ENCODE measurements at regions not wholly inside any gene's neighbourhood (a gene's known extent, or its start where the extent isn't known, plus 50 kb on each side); places are given as distances from the start of the nearest gene placed in this dataset.

- Mint-ChIP-seq H3K9me3 (ENCODE audit: insufficient read depth) (no peaks in the 10 kb centered on the region), H3K4me3 (no peak overlapping the region), H3K27me3 (no peaks in the 10 kb centered on the region), H3K4me1 (peaks cover 2% of the 10 kb centered on the region), H3K27ac (no peak overlapping the region)
- DNase-seq (no peak), ATAC-seq (ENCODE audit: low read depth) (no peak)
- Histone ChIP-seq H4K20me1 (ENCODE audit: control insufficient read depth, insufficient read depth, low read length, poor library complexity, severe bottlenecking) (no peaks in the 10 kb centered on the region), H3K27ac (ENCODE audit: low read length in 2 of 2) (no peak overlapping the region), H3K36me3 (replicated peaks in 1 of 2; ENCODE audit: control extremely low read depth in 1 of 2, control insufficient read depth in 1 of 2, extremely low read depth in 1 of 2, insufficient read depth in 2 of 2, low read length in 1 of 2) (no peaks in the 10 kb centered on the region), H3K9ac (ENCODE audit: low read length) (no peak overlapping the region), H3K4me1 (ENCODE audit: control insufficient read depth in 2 of 2, insufficient read depth in 2 of 2, low read length in 2 of 2) (no peaks in the 10 kb centered on the region), H3K27me3 (replicated peaks in 1 of 4; ENCODE audit: control extremely low read depth in 1 of 4, control insufficient read depth in 3 of 4, insufficient read depth in 4 of 4, low read length in 3 of 4) (no peaks in the 10 kb centered on the region), H3K9me3 (ENCODE audit: control extremely low read depth in 1 of 3, control insufficient read depth in 2 of 3, insufficient read depth in 1 of 3, low read length in 2 of 3) (no peaks in the 10 kb centered on the region), H3K79me2 (ENCODE audit: control insufficient read depth, insufficient read depth, low read length) (no peaks in the 10 kb centered on the region), H3K4me3 (ENCODE audit: control extremely low read depth in 1 of 5, extremely low read depth in 1 of 5, insufficient read depth in 1 of 5, low read depth in 2 of 5, low read length in 4 of 5) (no peak overlapping the region), H3K4me2 (replicated peaks; ENCODE audit: low read depth, low read length, poor library complexity, severe bottlenecking) (no peak overlapping the region), H2AFZ (ENCODE audit: insufficient read depth, low read depth, low read length, poor library complexity, severe bottlenecking) (no peak overlapping the region)
- intact Hi-C loops (cut with micrococcal nuclease): no loop called here
- TF ChIP-seq CTCF (IDR thresholded peaks at IDR 0.05): no peak
- TF ChIP-seq EZH2 (IDR thresholded peaks at IDR 0.05; ENCODE audit: borderline replicate concordance, insufficient read depth, low read depth, low read length, poor library complexity, severe bottlenecking): no peak
- ChIA-PET CTCF (no interaction called here), POLR2A (no interaction called here)
- WGBS (ENCODE audit: insufficient coverage): 62% methylated on average over 2 of the region's 2 CpGs
Measured at GRCh38 chr9:22214497-22215031, 205.5 kb upstream of the CDKN2B start.

GRCh38 chr9:22215521-22215920, 206.4 kb upstream of the CDKN2B start:
- Histone ChIP-seq H3K4me3 (ENCODE audit: control extremely low read depth in 1 of 5, extremely low read depth in 1 of 5, insufficient read depth in 1 of 5, low read depth in 2 of 5, low read length in 4 of 5) (no peak overlapping the region), H3K9ac (ENCODE audit: low read length) (no peak overlapping the region), H3K27me3 (replicated peaks in 1 of 4; ENCODE audit: control extremely low read depth in 1 of 4, control insufficient read depth in 3 of 4, insufficient read depth in 4 of 4, low read length in 3 of 4) (no peaks in the 10 kb centered on the region), H3K9me3 (ENCODE audit: control extremely low read depth in 1 of 3, control insufficient read depth in 2 of 3, insufficient read depth in 1 of 3, low read length in 2 of 3) (no peaks in the 10 kb centered on the region), H3K4me1 (ENCODE audit: control insufficient read depth in 2 of 2, insufficient read depth in 2 of 2, low read length in 2 of 2) (no peaks in the 10 kb centered on the region), H3K4me2 (replicated peaks; ENCODE audit: low read depth, low read length, poor library complexity, severe bottlenecking) (no peak overlapping the region), H3K36me3 (replicated peaks in 1 of 2; ENCODE audit: control extremely low read depth in 1 of 2, control insufficient read depth in 1 of 2, extremely low read depth in 1 of 2, insufficient read depth in 2 of 2, low read length in 1 of 2) (no peaks in the 10 kb centered on the region), H2AFZ (ENCODE audit: insufficient read depth, low read depth, low read length, poor library complexity, severe bottlenecking) (no peak overlapping the region), H3K27ac (ENCODE audit: low read length in 2 of 2) (no peak overlapping the region), H4K20me1 (ENCODE audit: control insufficient read depth, insufficient read depth, low read length, poor library complexity, severe bottlenecking) (no peaks in the 10 kb centered on the region), H3K79me2 (ENCODE audit: control insufficient read depth, insufficient read depth, low read length) (no peaks in the 10 kb centered on the region)
- no peak for TF ChIP-seq EZH2 (IDR thresholded peaks at IDR 0.05; ENCODE audit: borderline replicate concordance, insufficient read depth, low read depth, low read length, poor library complexity, severe bottlenecking)
- TF ChIP-seq CTCF (IDR thresholded peaks at IDR 0.05): no peak
- CTCF ChIA-PET: no interaction called here
- ATAC-seq (ENCODE audit: low read depth) (no peak), DNase-seq (no peak)
- no peak overlapping the region for H3K27ac Mint-ChIP-seq
- H3K4me3 Mint-ChIP-seq: no peak overlapping the region
- no peaks in the 10 kb centered on the region for H3K9me3 Mint-ChIP-seq (ENCODE audit: insufficient read depth)
- intact Hi-C loops (cut with micrococcal nuclease): no loop called here
- POLR2A ChIA-PET: no interaction called here
- no peaks in the 10 kb centered on the region for H3K27me3 Mint-ChIP-seq
- no peaks in the 10 kb centered on the region for H3K4me1 Mint-ChIP-seq
- no CpG with 5 or more reads among the region's 3 CpGs for WGBS (ENCODE audit: insufficient coverage)
